NCI-H146 treated with DMSO at 0.1 percent for 48 hours (cell line): ENCODE measurements at regions not wholly inside any gene's neighbourhood (a gene's known extent, or its start where the extent isn't known, plus 50 kb on each side); places are given as distances from the start of the nearest gene placed in this dataset.

Experiments used
- DNase-seq: peaks from one replicate; lab custom pipeline; 2025; ENCODE audit not compliant: unreplicated experiment; lab: John Stamatoyannopoulos, UW

DNA sequence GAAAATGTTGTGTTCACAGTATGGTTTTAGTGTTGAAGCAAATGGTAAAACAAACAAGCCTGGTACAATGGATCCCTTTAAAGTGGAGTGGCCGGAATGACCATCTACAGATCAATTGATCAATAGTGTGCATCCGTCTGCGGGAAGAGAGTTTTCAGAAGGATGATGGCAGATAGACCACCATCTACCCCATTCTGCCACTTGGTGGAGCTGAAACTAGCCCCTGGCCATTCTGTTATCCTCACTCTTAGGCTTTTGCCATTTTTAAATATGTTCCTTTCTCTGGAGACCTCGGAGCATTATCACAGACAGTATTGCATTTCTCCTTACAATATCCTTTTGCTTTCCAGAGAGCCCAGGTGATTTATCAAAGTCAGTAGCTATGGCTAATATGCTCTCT is 258.9 kb upstream of the CFAP20DC start:
- peak; percentile 10 for DNase-seq

DNA sequence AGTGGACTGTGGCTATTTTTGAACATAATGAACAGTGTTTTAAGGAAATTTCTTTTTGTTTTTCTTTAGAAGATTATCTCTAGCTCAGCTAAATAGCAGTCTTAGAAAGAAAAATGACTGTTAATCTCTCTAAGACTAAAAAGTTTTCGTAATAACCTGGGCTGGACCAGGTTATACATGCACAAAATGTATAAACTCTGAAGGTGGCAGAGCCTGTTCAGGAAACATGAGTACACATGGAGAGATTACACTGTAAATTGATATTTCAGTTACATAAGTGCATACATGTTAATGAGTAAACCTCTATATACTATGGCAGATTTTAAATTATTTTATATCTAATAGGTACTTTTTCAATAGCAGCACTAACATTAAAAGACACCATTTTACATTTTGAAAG is 258.2 kb upstream of the CFAP20DC start:
- no peak for DNase-seq

DNA sequence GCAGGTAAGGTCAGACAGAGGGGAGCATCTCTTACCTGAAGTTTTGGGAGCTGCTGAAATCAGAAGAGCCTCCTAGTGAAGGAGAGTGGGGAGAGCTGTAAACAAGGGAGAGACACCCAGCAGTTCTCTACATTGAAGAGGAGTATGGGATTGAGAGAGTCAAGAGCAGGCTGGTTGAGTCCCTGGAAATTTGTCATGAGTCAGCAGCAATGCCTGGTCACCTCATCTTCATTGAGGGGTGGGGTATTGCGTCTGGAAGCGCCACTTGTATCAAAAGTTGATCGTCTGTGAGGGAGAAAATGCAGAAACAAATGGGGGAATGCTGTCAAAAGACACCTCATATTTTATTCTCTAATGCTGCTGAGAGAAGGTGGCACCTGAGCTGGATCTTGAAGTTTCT is 256.6 kb upstream of the CFAP20DC start:
- DNase-seq: no peak

DNA sequence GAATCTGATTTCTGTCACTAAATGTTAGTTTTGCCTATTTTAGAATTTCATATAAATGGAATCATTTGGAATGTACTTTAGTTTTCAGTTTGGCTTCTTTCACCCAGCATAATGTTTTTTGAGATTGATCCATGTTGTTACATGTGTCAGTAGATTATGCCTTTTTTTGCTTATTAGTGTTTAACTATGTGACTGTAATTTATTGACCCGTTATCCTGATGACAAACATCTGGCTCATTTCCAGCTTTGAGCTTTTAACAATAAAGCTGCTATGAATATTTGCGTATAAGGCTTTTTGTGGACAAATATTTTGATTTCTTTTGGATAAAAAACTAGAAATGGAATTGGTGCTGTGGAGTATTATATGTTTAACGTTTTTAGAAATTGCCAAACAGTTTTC is 254.5 kb upstream of the CFAP20DC start:
- no peak for DNase-seq

DNA sequence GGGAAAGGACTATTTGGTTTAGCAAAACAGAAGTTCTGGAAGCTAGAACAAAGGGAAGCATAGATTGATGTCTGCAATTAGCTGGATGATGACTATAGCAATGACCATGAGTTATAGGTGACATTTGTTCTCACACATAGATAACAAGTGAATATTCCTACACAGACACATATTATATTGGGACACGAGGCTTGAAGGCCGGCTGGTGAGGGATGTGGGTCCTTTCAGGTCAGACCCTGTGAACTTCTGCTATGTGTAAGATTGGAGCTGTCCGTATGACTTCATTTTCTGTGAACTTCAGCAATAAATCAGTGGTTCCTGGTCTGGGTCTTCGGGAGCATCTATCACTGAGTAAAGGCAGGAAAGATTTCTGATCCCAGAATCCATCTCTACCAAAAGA is 253.6 kb upstream of the CFAP20DC start:
- DNase-seq: no peak

DNA sequence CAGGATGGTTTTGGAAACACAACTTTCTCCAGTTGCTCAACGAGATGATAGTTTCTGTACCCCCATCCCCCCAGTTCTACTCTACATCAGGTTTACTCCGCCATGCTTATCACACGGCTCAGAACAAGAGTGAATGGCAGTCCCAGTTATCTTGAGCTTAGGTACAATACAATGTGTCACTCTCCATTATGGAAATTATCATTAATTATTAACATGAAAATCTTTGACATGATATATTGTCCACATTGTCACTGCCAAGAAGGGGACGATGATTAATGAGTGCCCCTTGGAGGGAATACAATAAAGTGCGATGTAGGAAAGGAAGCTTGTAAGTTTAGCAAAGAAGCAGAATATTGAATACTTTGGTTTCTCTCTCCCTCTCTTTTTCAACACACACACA is 252.6 kb upstream of the CFAP20DC start:
- no peak for DNase-seq

DNA sequence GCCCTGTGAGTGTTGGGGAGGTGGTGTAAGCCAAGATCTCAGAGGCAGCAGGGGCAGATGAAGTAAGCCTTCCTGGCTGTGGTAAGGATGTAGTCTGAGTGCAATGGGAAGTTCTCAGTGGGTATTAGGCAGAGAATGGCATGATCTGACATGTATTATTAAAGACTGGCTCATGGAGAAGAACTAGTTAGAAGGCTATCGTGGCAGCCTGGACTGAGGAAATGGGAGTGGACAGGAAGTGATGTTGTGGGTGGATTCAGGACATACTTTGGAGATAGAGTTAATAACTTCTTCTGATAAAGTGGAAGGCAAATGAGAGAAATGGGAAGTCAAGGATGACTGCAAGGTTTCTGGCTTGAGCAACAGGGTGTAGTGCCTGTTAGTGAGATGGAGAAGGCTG is 250.9 kb upstream of the CFAP20DC start:
- no peak for DNase-seq

DNA sequence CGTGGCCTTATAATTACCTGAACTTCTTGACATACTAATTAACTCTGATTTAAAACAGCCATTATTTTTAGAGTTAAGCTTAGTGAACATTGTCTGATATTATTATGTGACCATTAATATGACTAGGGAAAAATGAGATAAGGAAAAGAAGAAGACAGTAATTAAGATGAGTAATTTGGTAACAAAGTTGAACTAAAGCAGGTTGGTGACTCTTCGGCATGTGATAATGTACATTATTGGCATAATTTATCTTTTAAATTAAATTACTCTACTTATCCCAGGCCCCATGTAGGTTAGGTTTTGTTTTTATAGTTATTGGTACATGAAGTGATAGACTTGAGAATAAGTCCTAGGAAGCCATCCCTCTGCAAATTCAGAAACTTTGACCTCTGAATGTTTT is 249.7 kb upstream of the CFAP20DC start:
- DNase-seq: no peak

DNA sequence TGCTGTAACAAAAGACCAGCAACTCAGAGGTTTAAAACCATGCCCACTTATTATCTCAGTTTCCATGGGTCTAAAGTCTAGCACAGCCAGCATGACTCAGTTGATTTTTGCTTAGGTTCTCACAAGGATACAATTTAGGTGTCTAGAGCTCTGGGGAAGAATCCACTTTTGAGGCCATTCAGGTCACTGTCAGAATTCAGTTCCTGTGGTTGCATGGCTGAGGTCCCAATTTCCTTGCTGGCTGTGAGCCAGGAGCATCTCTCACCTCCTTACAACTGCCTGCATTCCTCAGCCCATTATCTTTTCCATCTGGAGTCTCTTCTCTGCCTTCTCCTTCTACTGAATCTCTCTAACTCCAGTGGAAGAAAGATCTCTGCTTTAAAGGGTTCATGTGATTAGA is 240.5 kb upstream of the CFAP20DC start:
- no peak for DNase-seq

DNA sequence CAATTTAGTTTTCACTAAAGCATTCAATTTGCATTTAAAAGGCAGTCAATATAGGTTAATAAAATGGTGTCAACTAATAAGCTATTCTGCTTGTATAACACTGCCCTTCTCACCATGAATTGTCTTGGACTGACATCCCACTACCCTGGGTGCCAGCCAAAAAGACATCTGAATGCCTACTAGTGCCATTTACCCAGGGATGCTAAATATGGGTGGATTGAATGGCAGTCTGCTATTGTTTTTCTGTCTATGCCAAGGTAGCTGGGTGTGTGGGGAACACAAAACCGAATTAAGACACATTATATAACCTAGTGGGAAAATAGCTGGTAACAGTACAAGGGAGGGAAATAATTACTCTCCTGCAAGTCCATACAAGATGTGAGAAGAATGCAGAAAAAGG is 240.0 kb upstream of the CFAP20DC start:
- DNase-seq: no peak

DNA sequence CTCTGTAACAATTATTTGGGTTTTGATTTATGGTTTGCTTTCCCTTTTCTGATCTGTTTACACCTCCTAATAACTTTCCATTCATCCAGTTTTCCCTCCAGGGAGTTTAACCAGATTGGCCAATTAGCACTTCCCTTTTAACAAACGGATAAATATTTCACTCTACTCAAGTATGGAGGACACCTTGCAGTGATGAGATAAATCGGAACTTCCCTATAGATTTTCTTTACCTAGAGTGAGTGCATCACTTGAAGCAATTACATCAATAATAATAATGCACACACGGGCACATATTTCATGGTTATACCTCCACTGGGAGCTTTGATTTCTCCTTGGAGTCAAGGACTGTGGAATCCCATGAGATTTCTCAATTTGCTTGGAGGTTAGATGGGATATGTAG is 239.1 kb upstream of the CFAP20DC start:
- DNase-seq: no peak

DNA sequence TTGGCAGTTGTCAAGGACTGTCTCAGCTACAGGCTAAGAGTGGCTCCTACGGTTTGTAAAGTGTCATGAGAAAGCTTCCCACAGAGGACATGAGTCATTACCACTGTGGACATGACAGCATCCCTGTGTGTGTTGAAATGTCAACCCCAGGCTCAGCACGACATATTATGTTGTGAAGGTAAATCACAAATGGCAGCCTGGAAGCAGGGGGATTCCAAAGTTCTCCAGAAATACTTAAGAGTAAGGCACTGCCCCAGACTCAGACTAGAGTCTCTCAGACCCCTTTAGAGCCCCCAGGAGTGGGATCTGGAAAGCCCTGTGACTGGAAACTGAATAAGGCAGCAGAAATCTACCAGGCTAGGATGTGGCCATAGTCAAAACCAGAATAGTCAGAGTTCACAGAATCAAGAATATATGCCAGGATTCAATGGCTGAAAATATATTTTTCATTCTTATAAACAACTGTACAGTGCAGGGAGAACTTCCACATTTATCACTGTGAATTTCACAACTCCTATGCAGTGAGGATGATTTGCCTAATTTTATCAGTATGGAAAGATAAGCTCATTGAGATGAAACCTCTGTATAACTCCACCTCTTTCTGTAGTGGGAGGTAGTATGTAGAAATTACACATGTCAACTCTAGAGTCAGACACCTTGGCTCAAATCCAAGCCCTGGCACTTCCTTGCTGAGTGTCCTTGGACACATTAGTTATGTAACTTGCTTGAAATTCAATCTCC is 237.1 kb upstream of the CFAP20DC start:
- no peak for DNase-seq

DNA sequence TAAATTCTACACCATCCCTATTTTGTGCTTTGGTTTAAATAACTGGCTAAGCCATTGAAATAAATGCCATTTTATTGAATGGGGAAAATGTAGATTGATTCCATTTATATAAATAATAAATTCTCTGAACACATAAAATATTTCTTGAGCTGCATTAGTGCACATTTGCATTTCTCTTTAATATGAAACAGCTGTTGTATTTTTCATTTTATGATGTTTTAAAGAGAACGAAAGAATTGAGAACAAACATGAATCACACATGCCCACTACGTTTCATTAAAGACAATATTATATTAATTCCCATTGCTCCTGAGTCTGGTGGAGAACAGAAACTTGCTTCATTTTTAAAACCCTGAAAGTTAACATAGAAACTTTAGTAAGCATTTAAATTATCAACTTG is 235.7 kb upstream of the CFAP20DC start:
- DNase-seq: no peak

DNA sequence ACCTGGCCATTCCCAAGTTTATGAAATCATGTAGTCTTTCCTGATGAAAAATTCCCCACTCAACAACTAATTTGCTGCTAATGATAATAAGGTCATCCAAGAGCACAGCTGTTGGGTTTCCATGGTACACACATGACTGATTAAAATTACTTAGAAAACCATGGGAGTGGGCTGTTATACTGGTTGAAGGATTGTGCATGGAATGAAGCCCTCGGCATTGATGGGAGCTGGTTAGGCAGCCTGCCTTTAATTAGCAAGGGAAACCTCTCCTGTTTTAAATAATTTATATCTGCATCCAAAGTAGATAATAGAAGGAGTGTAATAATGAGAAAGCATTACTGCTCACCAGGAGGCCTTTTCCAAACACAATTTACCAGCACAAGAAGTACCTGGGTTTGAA is 235.1 kb upstream of the CFAP20DC start:
- DNase-seq: no peak

DNA sequence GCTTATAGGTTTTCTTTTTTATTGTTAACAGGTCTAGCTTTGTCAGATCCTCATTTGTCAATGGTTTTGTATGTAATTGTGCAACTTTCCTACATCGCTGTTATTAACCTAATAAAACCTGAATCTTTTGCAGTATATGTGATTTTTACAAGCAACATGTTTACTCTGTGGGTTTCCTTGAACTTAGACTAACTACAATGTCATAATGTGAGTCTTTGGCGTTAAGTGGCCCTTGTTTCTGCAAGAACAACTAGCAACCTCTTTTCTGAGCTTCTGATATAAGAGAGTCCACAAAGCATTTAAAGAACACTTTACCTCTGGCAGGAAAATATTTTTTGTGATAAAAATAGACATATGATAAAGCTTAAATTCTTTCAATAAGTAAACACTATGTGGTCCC is 230.3 kb upstream of the CFAP20DC start:
- DNase-seq: no peak

DNA sequence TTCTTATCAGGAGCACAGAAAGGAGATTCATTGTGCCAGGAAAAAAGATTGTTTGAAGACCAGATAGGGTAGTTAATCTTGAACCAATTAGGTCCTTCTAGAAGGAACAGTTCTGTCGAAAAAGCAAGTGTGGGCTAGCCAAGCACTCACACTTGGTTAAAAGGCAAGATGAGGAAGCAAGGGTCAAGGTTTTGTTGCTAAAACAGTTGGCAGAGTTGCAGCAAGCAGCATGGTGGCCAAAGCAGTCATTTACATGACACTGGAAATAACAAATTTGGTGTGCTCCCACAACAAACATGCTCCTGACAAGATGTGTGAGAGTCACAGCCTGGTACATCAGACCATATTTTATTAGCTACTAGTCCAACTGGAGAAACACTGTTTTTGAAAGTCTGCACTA is 228.0 kb upstream of the CFAP20DC start:
- DNase-seq: no peak

DNA sequence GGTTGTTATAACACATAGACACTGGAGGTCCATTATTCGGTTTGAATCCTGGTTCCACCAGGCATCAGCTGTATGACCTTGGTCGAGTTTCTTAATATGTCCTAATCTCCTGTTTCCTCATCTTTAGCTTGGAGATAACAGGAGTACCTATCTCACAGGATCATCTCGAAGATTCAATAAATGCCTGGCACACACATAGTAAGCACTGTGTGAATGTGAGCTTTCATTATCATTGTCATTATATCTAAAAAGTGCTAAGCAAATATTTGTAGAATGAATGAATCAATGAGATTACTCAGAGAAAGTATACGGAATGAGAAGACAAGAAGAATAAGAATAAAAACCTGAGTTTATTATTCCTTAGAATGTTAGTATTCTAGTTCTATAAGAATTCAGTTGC is 227.4 kb upstream of the CFAP20DC start:
- no peak for DNase-seq

DNA sequence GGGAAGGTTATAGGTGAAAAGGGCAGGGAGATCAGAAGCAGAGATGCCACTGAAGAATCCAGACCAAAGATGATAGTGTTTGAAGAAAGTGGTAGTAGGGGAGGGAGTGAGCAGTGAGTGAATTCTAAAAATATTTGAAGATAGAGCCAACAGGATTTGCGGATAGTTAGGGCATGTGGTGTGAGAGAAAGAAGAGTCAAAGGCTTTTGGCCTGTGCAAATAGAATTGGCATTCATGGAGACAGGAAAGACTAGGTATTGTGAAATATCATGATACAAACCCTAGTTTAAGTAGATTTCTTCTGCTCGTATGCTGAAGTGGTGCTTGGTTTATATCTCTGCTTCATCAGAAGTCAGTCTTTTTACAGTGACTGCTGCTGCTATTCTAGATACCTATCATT is 224.2 kb upstream of the CFAP20DC start:
- DNase-seq: no peak

DNA sequence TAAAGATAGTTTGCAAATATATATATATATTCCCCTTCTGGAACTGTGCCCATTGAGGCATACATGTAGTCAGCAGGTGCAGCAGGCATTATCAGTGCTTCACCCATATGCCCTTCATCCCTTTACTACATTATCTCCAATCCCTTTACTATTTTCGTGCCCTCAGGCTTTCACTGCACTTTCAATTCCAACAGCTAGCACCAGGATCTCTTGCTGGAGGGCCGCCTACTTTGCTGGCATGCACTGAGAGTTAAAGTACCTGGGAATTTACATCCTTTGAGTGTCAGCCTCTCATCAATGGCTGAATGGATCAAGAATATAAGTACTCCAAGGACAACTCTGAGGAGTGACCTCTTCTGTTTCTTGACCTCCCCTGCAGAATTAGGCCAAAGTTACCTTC is 222.1 kb upstream of the CFAP20DC start:
- DNase-seq: no peak

DNA sequence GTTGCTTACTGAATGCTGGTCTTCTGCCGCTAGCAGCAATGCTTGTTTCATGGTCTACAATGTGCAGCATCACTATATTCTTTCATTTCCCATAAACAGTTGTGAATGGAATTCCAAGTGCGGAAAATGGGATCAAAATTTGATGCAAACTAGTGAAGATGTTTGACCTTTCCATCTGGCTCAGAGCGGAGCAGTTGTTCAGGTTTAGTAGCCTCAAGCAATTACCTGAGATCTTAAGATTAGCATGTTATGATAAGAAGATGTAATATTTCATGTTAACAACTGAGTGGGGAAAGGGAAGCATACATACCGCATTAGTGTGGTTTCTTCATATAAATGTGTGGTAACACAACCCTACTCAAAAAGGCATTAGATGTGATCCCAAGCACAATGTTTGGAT is 221.1 kb upstream of the CFAP20DC start:
- DNase-seq: no peak

DNA sequence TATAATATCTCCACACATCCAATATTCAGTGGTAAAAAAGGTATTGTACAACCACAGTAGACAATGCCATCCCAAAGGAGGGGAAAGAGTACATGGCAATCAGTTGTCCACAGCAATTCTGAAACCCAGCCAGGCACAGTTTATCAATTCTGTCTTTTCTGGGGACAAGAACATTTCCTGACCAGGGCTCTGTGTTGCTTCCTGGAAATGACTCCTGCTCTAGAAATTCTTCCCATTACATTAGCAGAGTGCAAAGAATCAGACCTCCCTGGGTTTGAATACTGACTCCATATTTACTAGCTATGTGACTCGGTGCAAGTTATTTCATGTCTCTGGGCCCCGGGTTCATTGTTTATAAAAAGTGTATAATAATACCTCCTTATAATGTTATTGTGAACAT is 220.4 kb upstream of the CFAP20DC start:
- no peak for DNase-seq

DNA sequence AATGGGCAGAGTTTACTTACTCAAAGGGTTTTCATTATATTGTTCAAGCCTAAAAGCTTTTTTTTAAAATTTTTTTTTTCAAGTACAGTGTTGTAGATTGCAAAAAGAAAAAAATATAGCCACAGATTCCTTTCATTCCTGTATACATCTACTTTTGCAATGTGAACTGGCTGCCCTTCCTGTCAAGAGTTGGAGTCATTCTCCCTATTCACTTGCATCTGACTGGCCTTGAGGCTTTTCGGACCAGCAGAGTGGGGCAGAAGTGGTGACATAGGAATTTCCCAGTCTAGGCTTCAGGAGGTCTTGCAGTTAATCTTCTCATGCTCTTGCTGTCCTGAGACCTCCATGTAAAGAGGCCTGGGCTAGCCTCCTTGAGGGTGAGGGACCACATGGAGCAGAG is 218.3 kb upstream of the CFAP20DC start:
- no peak for DNase-seq

DNA sequence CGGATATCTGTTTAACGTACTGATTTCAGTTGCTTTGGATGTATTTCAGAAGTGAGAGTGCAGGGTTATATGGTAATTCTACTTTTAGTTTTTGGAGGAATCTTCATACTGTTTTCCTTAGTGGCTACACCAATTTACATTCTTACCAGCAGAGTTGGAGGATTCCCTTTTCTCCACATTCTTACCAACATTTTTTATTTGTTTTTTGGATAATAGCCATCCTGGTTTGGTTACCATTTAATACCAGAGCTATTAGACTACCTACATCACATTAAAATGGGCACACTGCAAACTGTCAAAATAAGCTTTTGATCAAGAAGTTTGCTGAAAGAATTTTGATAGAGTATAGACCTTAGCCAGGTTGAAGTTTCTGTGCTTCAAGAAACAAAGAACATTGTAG is 217.2 kb upstream of the CFAP20DC start:
- no peak for DNase-seq

DNA sequence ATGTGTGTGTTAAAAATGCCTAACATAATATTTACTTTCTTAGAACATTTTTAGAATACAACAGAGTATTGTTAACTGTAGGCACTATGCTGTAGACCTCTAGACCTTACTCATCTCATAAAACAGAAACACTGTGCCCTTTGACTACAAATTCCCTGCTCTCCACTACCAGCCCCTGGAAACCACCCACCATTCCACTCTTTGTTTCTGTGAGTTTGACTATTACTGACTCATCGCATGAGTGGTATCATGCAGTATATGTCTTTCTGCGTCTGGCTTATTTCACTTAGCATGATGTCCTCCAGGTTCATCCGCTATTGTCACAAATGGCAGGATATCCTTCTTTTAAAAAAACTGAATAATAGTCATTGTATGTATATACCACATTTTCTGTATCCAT is 216.7 kb upstream of the CFAP20DC start:
- DNase-seq: no peak
